Trophoblast cell (in vitro differentiated cells and primary cell): ENCODE measurements at regions not wholly inside any gene's neighbourhood (a gene's known extent, or its start where the extent isn't known, plus 50 kb on each side); places are given as distances from the start of the nearest gene placed in this dataset.
A peak's percentile ranks its signal among the peaks of the same experiment; 100 is the strongest.

Source experiments
- DNase-seq, 2 donors: peaks; one replicate each; pipeline ENCODE4 v3.0.0-alpha.2; 2016
- H2AFZ ChIP-seq: 2 replicates; pipeline ENCODE4 v1.6.1; 2013; ENCODE audit warnings: low read length, moderate library complexity, mild to moderate bottlenecking; ENCODE audit not compliant: insufficient read depth, poor library complexity
- H2AK5ac ChIP-seq: 2 replicates; pipeline ENCODE4 v1.6.1; 2013; ENCODE audit warnings: mild to moderate bottlenecking, low read length
- H2BK120ac ChIP-seq: 2 replicates; pipeline ENCODE4 v1.6.1; 2013; ENCODE audit warnings: low read length, mild to moderate bottlenecking, moderate library complexity; ENCODE audit not compliant: insufficient read depth, poor library complexity
- H2BK12ac ChIP-seq: 2 replicates; pipeline ENCODE4 v1.6.1; 2013; ENCODE audit warnings: mild to moderate bottlenecking, low read length, moderate library complexity
- H2BK5ac ChIP-seq: 2 replicates; pipeline ENCODE4 v1.6.1; 2013; ENCODE audit warnings: low read length, low read depth, moderate library complexity, mild to moderate bottlenecking; ENCODE audit not compliant: poor library complexity
- H3K14ac ChIP-seq: 2 replicates; pipeline ENCODE4 v1.6.1; 2013; ENCODE audit warnings: mild to moderate bottlenecking, low read length
- H3K18ac ChIP-seq: 2 replicates; pipeline ENCODE4 v1.6.1; 2013; ENCODE audit warnings: mild to moderate bottlenecking, low read length
- H3K23ac ChIP-seq: 2 replicates; pipeline ENCODE4 v1.6.1; 2013; ENCODE audit warnings: low read length
- H3K27ac ChIP-seq: 2 replicates; pipeline ENCODE4 v1.5.1; 2013; ENCODE audit warnings: low read depth, mild to moderate bottlenecking, inconsistent platforms, low read length, moderate library complexity
- H3K27me3 ChIP-seq: 2 replicates; pipeline ENCODE4 v1.6.1; 2013; ENCODE audit warnings: inconsistent platforms, mild to moderate bottlenecking, low read length, moderate library complexity; ENCODE audit not compliant: insufficient read depth
- H3K36me3 ChIP-seq, 2 experiments: 1 replicate in 1 of 2; 2 replicates in 1 of 2; pipeline ENCODE4 v1.6.1; 2013; ENCODE audit warnings: low read length in 2 of 2, mild to moderate bottlenecking in 2 of 2, moderate library complexity in 1 of 2; ENCODE audit not compliant: insufficient read depth in 2 of 2, control insufficient read depth in 1 of 2
- H3K4ac ChIP-seq: 2 replicates; pipeline ENCODE4 v1.6.1; 2013; ENCODE audit warnings: low read depth, mild to moderate bottlenecking, low read length, moderate library complexity
- H3K4me1 ChIP-seq, 2 experiments: 1 replicate in 1 of 2; 2 replicates in 1 of 2; pipeline ENCODE4 v1.6.1; 2013; ENCODE audit warnings: low read length in 2 of 2, mild to moderate bottlenecking in 2 of 2, moderate library complexity in 1 of 2; ENCODE audit not compliant: insufficient read depth in 2 of 2, control insufficient read depth in 1 of 2
- H3K4me2 ChIP-seq: 2 replicates; pipeline ENCODE4 v1.6.1; 2013; ENCODE audit warnings: inconsistent platforms, mild to moderate bottlenecking, low read length, moderate library complexity
- H3K4me3 ChIP-seq: 2 replicates; pipeline ENCODE4 v1.5.1; 2013; ENCODE audit warnings: mild to moderate bottlenecking, low read depth, low read length, inconsistent platforms
- H3K79me1 ChIP-seq: one replicate; pipeline ENCODE4 v1.6.1; 2013; ENCODE audit warnings: low read length
- H3K79me2 ChIP-seq: 2 replicates; pipeline ENCODE4 v1.6.1; 2013; ENCODE audit warnings: low read length, mild to moderate bottlenecking; ENCODE audit not compliant: control insufficient read depth, insufficient read depth, poor library complexity
- H3K9ac ChIP-seq: 2 replicates; pipeline ENCODE4 v1.6.1; 2013; ENCODE audit warnings: mild to moderate bottlenecking, low read length
- H3K9me3 ChIP-seq: 2 replicates; pipeline ENCODE4 v1.6.1; 2013; ENCODE audit warnings: low read depth, mild to moderate bottlenecking, control low read depth, inconsistent platforms, low read length; ENCODE audit not compliant: insufficient read depth
- H4K12ac ChIP-seq: 2 replicates; pipeline ENCODE4 v1.6.1; 2013; ENCODE audit warnings: low read depth, mild to moderate bottlenecking, low read length, moderate library complexity
- H4K8ac ChIP-seq: 2 replicates; pipeline ENCODE4 v1.6.1; 2013; ENCODE audit warnings: low read depth, mild to moderate bottlenecking, low read length, moderate library complexity
- H4K91ac ChIP-seq: one replicate; pipeline ENCODE4 v1.6.1; 2013; ENCODE audit warnings: low read depth, mild to moderate bottlenecking, low read length, moderate library complexity
- WGBS: extraction: QIAGEN DNeasy Blood & Tissue Kit; methylation state at CpG from one replicate; pipeline ENCODE4 v1.1.7; 2013; ENCODE audit warnings: missing lambda C conversion rate; ENCODE audit not compliant: insufficient read length, insufficient coverage; ENCODE audit errors: extremely low coverage; 5-methylcytosine and 5-hydroxymethylcytosine counted together

- Histone ChIP-seq H3K4ac (no peak overlapping the region), H3K79me2 (no peaks in the 10 kb centered on the region), H3K27me3 (no peaks in the 10 kb centered on the region), H4K91ac (no peak overlapping the region), H3K9ac (no peak overlapping the region), H3K9me3 (peaks cover 8% of the 10 kb centered on the region), H2BK120ac (no peak overlapping the region), H4K12ac (no peak overlapping the region), H3K36me3 (no peaks in the 10 kb centered on the region), H2AK5ac (no peak overlapping the region), H4K8ac (no peak overlapping the region), H3K23ac (peak overlapping the region; percentile 1), H2BK12ac (no peak overlapping the region), H2BK5ac (no peak overlapping the region), H3K4me3 (peak overlapping the region; percentile 61), H3K79me1 (no peaks in the 10 kb centered on the region), H3K18ac (no peak overlapping the region), H3K27ac (no peak overlapping the region), H3K4me2 (no peak overlapping the region), H2AFZ (no peak overlapping the region), H3K4me1 (no peaks in the 10 kb centered on the region), H3K14ac (no peak overlapping the region)
- no peak for DNase-seq
- no CpG with 5 or more reads among the region's 23 CpGs for WGBS
Observed at GRCh38 chr4:8746523-8747466, 124.8 kb downstream of the HMX1 start.

GRCh38 chr4:8745826-8746225 lies 125.8 kb downstream of the HMX1 start:
- Histone ChIP-seq H2AFZ (no peak overlapping the region), H3K79me2 (no peaks in the 10 kb centered on the region), H3K27me3 (no peaks in the 10 kb centered on the region), H3K23ac (no peak overlapping the region), H3K14ac (no peak overlapping the region), H3K27ac (no peak overlapping the region), H3K9me3 (peaks cover 8% of the 10 kb centered on the region), H3K18ac (no peak overlapping the region), H3K4me2 (no peak overlapping the region), H4K12ac (no peak overlapping the region), H3K9ac (no peak overlapping the region), H2AK5ac (no peak overlapping the region), H2BK120ac (no peak overlapping the region), H3K4ac (no peak overlapping the region), H2BK5ac (no peak overlapping the region), H4K91ac (no peak overlapping the region), H3K79me1 (no peaks in the 10 kb centered on the region), H3K4me1 (no peaks in the 10 kb centered on the region), H4K8ac (no peak overlapping the region), H3K4me3 (no peak overlapping the region), H2BK12ac (no peak overlapping the region), H3K36me3 (no peaks in the 10 kb centered on the region)
- WGBS = no CpG with 5 or more reads among the region's 14 CpGs
- no peak for DNase-seq

- no peak overlapping the region for H2AK5ac ChIP-seq
- no peak overlapping the region for H4K8ac ChIP-seq
- WGBS = no CpG with 5 or more reads among the region's 28 CpGs
- H4K91ac ChIP-seq = no peak overlapping the region
- no peak overlapping the region for H3K14ac ChIP-seq
- H3K9ac ChIP-seq = no peak overlapping the region
- no peaks in the 10 kb centered on the region for H3K79me1 ChIP-seq
- no peak overlapping the region for H3K4ac ChIP-seq
- H3K9me3 ChIP-seq = peaks cover 8% of the 10 kb centered on the region
- H3K27me3 ChIP-seq = no peaks in the 10 kb centered on the region
- H3K36me3 ChIP-seq = no peaks in the 10 kb centered on the region
- H2BK5ac ChIP-seq = no peak overlapping the region
- no peak overlapping the region for H3K4me3 ChIP-seq
- no peak overlapping the region for H3K23ac ChIP-seq
- no peak overlapping the region for H2AFZ ChIP-seq
- H2BK12ac ChIP-seq = no peak overlapping the region
- H4K12ac ChIP-seq = no peak overlapping the region
- no peak overlapping the region for H3K4me2 ChIP-seq
- DNase-seq = no peak
- no peaks in the 10 kb centered on the region for H3K4me1 ChIP-seq
- no peak overlapping the region for H2BK120ac ChIP-seq
- H3K27ac ChIP-seq = no peak overlapping the region
- no peaks in the 10 kb centered on the region for H3K79me2 ChIP-seq
- no peak overlapping the region for H3K18ac ChIP-seq
Observed at GRCh38 chr4:8745005-8745790, 126.4 kb downstream of the HMX1 start.

- no peak overlapping the region for H3K9ac ChIP-seq
- H4K91ac ChIP-seq = no peak overlapping the region
- H3K36me3 ChIP-seq = no peaks in the 10 kb centered on the region
- H3K27me3 ChIP-seq = no peaks in the 10 kb centered on the region
- H2BK12ac ChIP-seq = no peak overlapping the region
- no peaks in the 10 kb centered on the region for H3K79me1 ChIP-seq
- H3K9me3 ChIP-seq = peaks cover 8% of the 10 kb centered on the region
- H3K18ac ChIP-seq = no peak overlapping the region
- H2BK5ac ChIP-seq = no peak overlapping the region
- no peak overlapping the region for H3K23ac ChIP-seq
- H4K8ac ChIP-seq = no peak overlapping the region
- H2BK120ac ChIP-seq = no peak overlapping the region
- no CpG with 5 or more reads among the region's 18 CpGs for WGBS
- H4K12ac ChIP-seq = no peak overlapping the region
- no peaks in the 10 kb centered on the region for H3K79me2 ChIP-seq
- no peak overlapping the region for H3K14ac ChIP-seq
- H3K27ac ChIP-seq = no peak overlapping the region
- H3K4me1 ChIP-seq = no peaks in the 10 kb centered on the region
- H3K4me2 ChIP-seq = no peak overlapping the region
- DNase-seq = no peak
- H2AK5ac ChIP-seq = no peak overlapping the region
- no peak overlapping the region for H2AFZ ChIP-seq
- H3K4ac ChIP-seq = no peak overlapping the region
- no peak overlapping the region for H3K4me3 ChIP-seq
Observed at GRCh38 chr4:8744083-8744805, 127.4 kb downstream of the HMX1 start.
